Vagina (tissue), 2 donors: ENCODE measurements at regions not wholly inside any gene's neighbourhood (a gene's known extent, or its start where the extent isn't known, plus 50 kb on each side); places are given as distances from the start of the nearest gene placed in this dataset.

ENCODE experiments used
- DNase-seq, 2 donors: peaks; one replicate each; pipeline ENCODE4 v3.0.0-alpha.2; 2017; ENCODE audit errors: extremely low spot score in 2 of 2
- H3K27ac ChIP-seq: fragments of 200-600 bp; sonication (generic); one replicate; pipeline ENCODE4 v1.5.1; 2019
- H3K27me3 ChIP-seq: fragments of 200-600 bp; sonication (generic); one replicate; pipeline ENCODE4 v1.5.1; 2019
- H3K36me3 ChIP-seq, 2 donors: fragments of 200-600 bp; sonication (generic); one replicate each; pipeline ENCODE4 v1.5.1; 2017 to 2019
- H3K4me1 ChIP-seq: fragments of 200-600 bp; sonication (generic); one replicate; pipeline ENCODE4 v1.5.1; 2019
- H3K4me3 ChIP-seq, 2 donors: fragments of 200-600 bp; sonication (generic); 1 replicate in 1 of 2; 2 replicates in 1 of 2; pipeline ENCODE4 v1.5.1; 2016 to 2019
- H3K9me3 ChIP-seq: fragments of 200-600 bp; sonication (generic); one replicate; pipeline ENCODE4 v1.5.1; 2019
- POLR2A ChIP-seq, 2 donors: fragments of 450-650 bp; IDR thresholded peaks; one replicate each; pipeline ENCODE4 v1.6.1; 2017; ENCODE audit warnings: antibody characterized with exemption in 2 of 2, mild to moderate bottlenecking in 2 of 2, moderate library complexity in 2 of 2
- POLR2AphosphoS5 ChIP-seq, 2 donors: sonication (generic); formaldehyde crosslinking; IDR thresholded peaks; one replicate each; pipeline ENCODE4 v1.9.0; 2017; ENCODE audit warnings: antibody characterized with exemption in 2 of 2, mild to moderate bottlenecking in 2 of 2, low read depth in 1 of 2; ENCODE audit not compliant: insufficient read depth in 1 of 2
- intact Hi-C: fragments of 100-400 bp; cut with DNase I; formaldehyde crosslinking; loops from one replicate; pipeline ENCODE4 v1.15.1; 2023
- TF ChIP-seq, protein P1 (sequence below), 3 experiments: fragments of 450-650 bp in 2 of 3; fragments of 200-600 bp in 1 of 3; sonication (generic) in 1 of 3; IDR thresholded peaks; one replicate each; pipeline ENCODE4 v1.5.1; 2017 to 2019; ENCODE audit warnings: antibody characterized with exemption in 3 of 3, mild to moderate bottlenecking in 2 of 3, moderate library complexity in 2 of 3

DNA sequence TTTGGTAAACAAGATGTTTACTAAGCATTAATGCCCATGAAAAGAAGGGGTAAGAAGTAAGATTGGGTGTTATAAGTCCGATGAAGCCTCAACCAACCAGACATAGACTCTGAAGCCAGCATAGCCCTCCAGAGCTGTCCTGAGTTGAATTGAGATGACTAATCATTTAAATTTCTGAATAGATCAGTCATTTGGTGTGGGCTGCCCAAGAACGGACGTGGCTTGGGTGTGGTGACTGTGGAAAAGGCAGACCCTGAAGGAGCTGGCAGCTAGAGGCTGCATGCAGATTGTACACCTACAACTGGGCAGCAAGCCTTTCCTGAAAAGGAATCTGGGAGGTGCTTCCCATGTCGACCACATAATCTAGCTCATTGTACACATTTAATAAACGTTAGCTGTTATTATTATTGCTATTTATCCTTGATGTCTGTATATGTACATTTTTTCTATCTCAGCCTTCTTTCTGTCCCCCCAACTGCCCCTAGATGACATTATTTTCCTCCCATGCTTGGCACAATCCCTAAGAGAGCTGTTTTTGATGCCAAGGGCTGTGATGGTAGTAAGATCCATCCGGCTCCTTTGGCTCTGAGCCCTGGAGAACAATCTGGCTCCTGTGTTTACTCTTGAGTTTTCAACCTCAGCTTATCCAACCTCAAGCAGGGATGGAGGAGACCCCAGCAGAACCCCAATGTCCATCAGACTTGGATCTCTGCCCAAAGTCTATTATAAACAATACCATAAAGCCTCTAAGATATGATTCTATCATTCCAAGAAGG lies 57.6 kb upstream of the JAG1 start:
- intact Hi-C loops: no loop called here
- Histone ChIP-seq H3K27me3 (no peaks in the 10 kb centered on the region), H3K4me3 (no peak overlapping the region), H3K36me3 (no peaks in the 10 kb centered on the region), H3K4me1 (no peaks in the 10 kb centered on the region), H3K9me3 (no peaks in the 10 kb centered on the region), H3K27ac (no peak overlapping the region)
- DNase-seq: no peak
- TF ChIP-seq, protein P1, sequence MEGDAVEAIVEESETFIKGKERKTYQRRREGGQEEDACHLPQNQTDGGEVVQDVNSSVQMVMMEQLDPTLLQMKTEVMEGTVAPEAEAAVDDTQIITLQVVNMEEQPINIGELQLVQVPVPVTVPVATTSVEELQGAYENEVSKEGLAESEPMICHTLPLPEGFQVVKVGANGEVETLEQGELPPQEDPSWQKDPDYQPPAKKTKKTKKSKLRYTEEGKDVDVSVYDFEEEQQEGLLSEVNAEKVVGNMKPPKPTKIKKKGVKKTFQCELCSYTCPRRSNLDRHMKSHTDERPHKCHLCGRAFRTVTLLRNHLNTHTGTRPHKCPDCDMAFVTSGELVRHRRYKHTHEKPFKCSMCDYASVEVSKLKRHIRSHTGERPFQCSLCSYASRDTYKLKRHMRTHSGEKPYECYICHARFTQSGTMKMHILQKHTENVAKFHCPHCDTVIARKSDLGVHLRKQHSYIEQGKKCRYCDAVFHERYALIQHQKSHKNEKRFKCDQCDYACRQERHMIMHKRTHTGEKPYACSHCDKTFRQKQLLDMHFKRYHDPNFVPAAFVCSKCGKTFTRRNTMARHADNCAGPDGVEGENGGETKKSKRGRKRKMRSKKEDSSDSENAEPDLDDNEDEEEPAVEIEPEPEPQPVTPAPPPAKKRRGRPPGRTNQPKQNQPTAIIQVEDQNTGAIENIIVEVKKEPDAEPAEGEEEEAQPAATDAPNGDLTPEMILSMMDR (IDR thresholded peaks at IDR 0.05): no peak
- no peak for TF ChIP-seq POLR2AphosphoS5 (IDR thresholded peaks at IDR 0.05; ENCODE audit: insufficient read depth in 1 of 2, low read depth in 1 of 2)
- no peak for TF ChIP-seq POLR2A (IDR thresholded peaks at IDR 0.05)

DNA sequence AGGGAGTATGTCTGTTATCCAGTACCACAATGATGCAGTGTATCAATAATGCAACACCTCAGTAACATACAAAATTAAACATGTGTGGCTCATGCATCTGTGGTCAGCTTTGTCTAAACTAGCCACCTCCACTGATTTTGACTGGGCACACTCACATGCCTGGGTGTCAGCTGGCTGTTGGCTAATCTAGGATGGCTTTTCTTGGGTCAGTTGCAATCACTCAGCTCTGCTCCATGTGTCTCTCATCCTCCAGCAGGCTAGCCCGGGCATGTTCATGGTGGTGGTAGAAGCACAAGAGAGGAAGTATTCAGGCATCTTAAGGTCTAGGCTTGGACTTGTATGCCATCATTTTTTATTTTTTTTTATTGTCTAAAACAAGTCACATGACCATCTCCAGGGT lies 59.3 kb upstream of the JAG1 start:
- no peak for DNase-seq
- no peaks in the 10 kb centered on the region for H3K27me3 ChIP-seq
- H3K4me1 ChIP-seq: no peaks in the 10 kb centered on the region
- no peaks in the 10 kb centered on the region for H3K9me3 ChIP-seq
- H3K4me3 ChIP-seq: no peak overlapping the region
- H3K36me3 ChIP-seq: no peaks in the 10 kb centered on the region
- TF ChIP-seq POLR2A (IDR thresholded peaks at IDR 0.05): no peak
- TF ChIP-seq, protein P1 (IDR thresholded peaks at IDR 0.05): no peak
- TF ChIP-seq POLR2AphosphoS5 (IDR thresholded peaks at IDR 0.05; ENCODE audit: insufficient read depth in 1 of 2, low read depth in 1 of 2): no peak
- intact Hi-C loops: no loop called here
- H3K27ac ChIP-seq: no peak overlapping the region

DNA sequence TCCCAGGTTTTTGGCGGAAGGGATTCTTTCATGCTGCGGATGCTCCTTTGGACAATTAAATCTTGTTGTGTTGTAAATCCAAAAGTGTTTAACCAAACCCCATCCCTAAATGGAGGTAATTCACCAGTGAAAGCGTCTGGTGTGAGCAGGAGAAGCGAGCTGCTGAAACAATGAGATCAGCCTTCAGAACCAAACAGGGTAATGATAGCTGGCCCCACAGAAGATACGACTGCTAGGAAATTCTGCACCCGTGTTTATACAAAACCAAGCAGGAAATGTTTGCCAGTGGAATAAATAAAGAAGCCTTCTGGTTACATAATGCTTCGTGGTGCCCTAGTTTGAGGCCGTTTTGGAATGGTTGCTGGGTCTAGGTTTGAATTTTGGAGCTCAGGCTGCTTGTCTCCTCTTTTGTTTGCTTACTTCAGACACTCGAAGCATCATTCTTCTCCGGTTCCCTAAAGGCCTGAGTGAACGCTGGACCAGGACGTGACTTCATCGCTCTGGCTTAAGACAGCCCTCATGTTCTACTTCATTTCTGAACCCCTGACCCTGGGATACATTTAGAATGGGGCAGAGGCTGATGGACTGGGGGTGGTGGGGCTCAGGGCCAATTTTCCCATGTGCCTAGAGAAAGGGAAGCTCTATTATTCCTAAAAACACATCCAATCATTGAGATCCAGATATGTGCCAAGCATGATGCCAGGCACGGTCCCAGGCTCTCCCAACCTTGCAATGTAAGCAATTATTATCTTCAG lies 61.6 kb upstream of the JAG1 start:
- no peaks in the 10 kb centered on the region for H3K9me3 ChIP-seq
- H3K4me3 ChIP-seq: no peak overlapping the region
- peaks cover 15% of the 10 kb centered on the region for H3K4me1 ChIP-seq
- intact Hi-C loops: no loop called here
- DNase-seq: no peak
- no peak for TF ChIP-seq POLR2A (IDR thresholded peaks at IDR 0.05)
- H3K36me3 ChIP-seq: no peaks in the 10 kb centered on the region
- no peak overlapping the region for H3K27ac ChIP-seq
- no peaks in the 10 kb centered on the region for H3K27me3 ChIP-seq

DNA sequence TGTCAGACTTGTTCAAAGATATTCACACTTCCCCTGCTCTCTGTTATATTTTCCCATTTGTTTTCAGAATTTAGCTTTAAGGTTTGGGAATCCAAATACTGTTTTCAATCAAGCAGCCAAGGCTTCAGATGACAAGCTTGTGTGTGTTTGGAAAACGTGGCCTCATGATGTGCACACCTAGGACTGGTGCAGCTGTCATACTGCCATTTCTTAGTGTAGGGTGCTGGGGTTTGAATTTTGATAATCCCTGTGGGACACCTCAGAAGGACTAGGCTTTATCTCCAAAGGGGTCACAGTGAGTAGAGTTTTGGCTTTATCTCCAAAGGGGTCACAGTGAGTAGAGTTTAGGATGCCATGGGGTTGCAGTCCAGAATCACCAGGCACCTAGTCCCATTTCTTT lies 65.3 kb upstream of the JAG1 start:
- TF ChIP-seq POLR2A (IDR thresholded peaks at IDR 0.05) (no peak), POLR2AphosphoS5 (IDR thresholded peaks at IDR 0.05; ENCODE audit: insufficient read depth in 1 of 2, low read depth in 1 of 2) (no peak)
- TF ChIP-seq, protein P1 (IDR thresholded peaks at IDR 0.05): no peak

DNA sequence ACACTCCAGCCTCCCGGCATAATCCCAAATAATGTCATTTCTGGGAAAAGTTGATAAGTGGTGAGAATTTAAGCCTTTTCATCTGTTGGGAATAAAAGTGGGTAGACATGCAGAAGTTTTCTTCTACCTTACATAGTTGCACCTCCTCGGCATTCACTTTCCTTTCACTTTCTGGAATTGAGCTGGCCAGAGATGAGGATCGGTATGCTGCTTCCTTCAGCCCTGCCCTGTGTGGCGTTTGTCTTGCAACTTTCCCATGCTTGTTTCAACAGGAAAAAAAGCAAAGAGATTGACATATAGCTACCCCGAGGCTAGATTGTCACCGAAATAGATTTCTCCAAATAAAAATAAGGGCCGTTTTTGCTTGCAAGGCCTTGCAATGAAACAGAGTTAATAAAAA lies 65.8 kb upstream of the JAG1 start:
- no peaks in the 10 kb centered on the region for H3K36me3 ChIP-seq
- intact Hi-C loops: no loop called here
- TF ChIP-seq POLR2AphosphoS5 (IDR thresholded peaks at IDR 0.05; ENCODE audit: insufficient read depth in 1 of 2, low read depth in 1 of 2) (peak in 1 of 2 donors; percentile 10), POLR2A (IDR thresholded peaks at IDR 0.05) (no peak)
- TF ChIP-seq, protein P1 (IDR thresholded peaks at IDR 0.05): no peak
- peaks cover 24% of the 10 kb centered on the region for H3K4me1 ChIP-seq
- H3K9me3 ChIP-seq: no peaks in the 10 kb centered on the region
- DNase-seq: no peak
- H3K4me3 ChIP-seq: peak overlapping the region in 1 of 2 donors; percentile 29
- H3K27me3 ChIP-seq: no peaks in the 10 kb centered on the region
- H3K27ac ChIP-seq: peak overlapping the region; percentile 21

More for the DNA sequence above, 65.3 kb upstream of the JAG1 start:
- no peak for DNase-seq
- no peaks in the 10 kb centered on the region for H3K36me3 ChIP-seq
- no peaks in the 10 kb centered on the region for H3K9me3 ChIP-seq
- peaks cover 24% of the 10 kb centered on the region for H3K4me1 ChIP-seq
- H3K27me3 ChIP-seq: no peaks in the 10 kb centered on the region
- peak overlapping the region; percentile 21 for H3K27ac ChIP-seq
- H3K4me3 ChIP-seq: peak overlapping the region in 1 of 2 donors; percentile 29
- intact Hi-C loops: no loop called here
